ENCODE measurements at regions not wholly inside any gene's neighbourhood (a gene's known extent, or its start where the extent isn't known, plus 50 kb on each side); places are given as distances from the start of the nearest gene placed in this dataset.
A peak's percentile ranks its signal among the peaks of the same experiment; 100 is the strongest.

- Histone ChIP-seq H3K4me3 (ENCODE audit: low read depth, low read length) (no peak overlapping the region), H2AFZ (ENCODE audit: low read length, unreplicated experiment) (no peak overlapping the region), H3K79me2 (ENCODE audit: control insufficient read depth, insufficient read depth, low read length, unreplicated experiment) (no peaks in the 10 kb centered on the region), H3K27ac (ENCODE audit: low read depth, low read length) (no peak overlapping the region), H3K27me3 (ENCODE audit: insufficient read depth, low read length) (no peaks in the 10 kb centered on the region), H3K4me1 (ENCODE audit: control insufficient read depth, insufficient read depth, low read length, unreplicated experiment) (no peaks in the 10 kb centered on the region), H3K36me3 (ENCODE audit: insufficient read depth, low read length) (no peaks in the 10 kb centered on the region)
Measured at GRCh38 chr2:228630786-228631185, 449.3 kb upstream of the SPHKAP start.

- no peaks in the 10 kb centered on the region for H3K79me2 ChIP-seq (ENCODE audit: control insufficient read depth, insufficient read depth, low read length, unreplicated experiment)
- H3K4me1 ChIP-seq (ENCODE audit: control insufficient read depth, insufficient read depth, low read length, unreplicated experiment), result no peaks in the 10 kb centered on the region
- no peak overlapping the region for H2AFZ ChIP-seq (ENCODE audit: low read length, unreplicated experiment)
- no peak overlapping the region for H3K27ac ChIP-seq (ENCODE audit: low read depth, low read length)
- no peaks in the 10 kb centered on the region for H3K36me3 ChIP-seq (ENCODE audit: insufficient read depth, low read length)
- H3K27me3 ChIP-seq (ENCODE audit: insufficient read depth, low read length), result no peaks in the 10 kb centered on the region
- H3K4me3 ChIP-seq (ENCODE audit: low read depth, low read length), result no peak overlapping the region
Measured at GRCh38 chr2:228629251-228629650, 447.8 kb upstream of the SPHKAP start.

- no peak overlapping the region for H3K4me3 ChIP-seq (ENCODE audit: low read depth, low read length)
- H3K36me3 ChIP-seq (ENCODE audit: insufficient read depth, low read length), result no peaks in the 10 kb centered on the region
- H3K27me3 ChIP-seq (ENCODE audit: insufficient read depth, low read length), result no peaks in the 10 kb centered on the region
- no peaks in the 10 kb centered on the region for H3K4me1 ChIP-seq (ENCODE audit: control insufficient read depth, insufficient read depth, low read length, unreplicated experiment)
- no peak overlapping the region for H2AFZ ChIP-seq (ENCODE audit: low read length, unreplicated experiment)
- no peak overlapping the region for H3K27ac ChIP-seq (ENCODE audit: low read depth, low read length)
- no peaks in the 10 kb centered on the region for H3K79me2 ChIP-seq (ENCODE audit: control insufficient read depth, insufficient read depth, low read length, unreplicated experiment)
Measured at GRCh38 chr2:228628682-228629081, 447.2 kb upstream of the SPHKAP start.

GRCh38 chr2:228627510-228627909 lies 446.0 kb upstream of the SPHKAP start:
- H3K27ac ChIP-seq (ENCODE audit: low read depth, low read length), result no peak overlapping the region
- H3K36me3 ChIP-seq (ENCODE audit: insufficient read depth, low read length), result no peaks in the 10 kb centered on the region
- H3K27me3 ChIP-seq (ENCODE audit: insufficient read depth, low read length), result no peaks in the 10 kb centered on the region
- no peak overlapping the region for H3K4me3 ChIP-seq (ENCODE audit: low read depth, low read length)
- H3K79me2 ChIP-seq (ENCODE audit: control insufficient read depth, insufficient read depth, low read length, unreplicated experiment), result no peaks in the 10 kb centered on the region
- H2AFZ ChIP-seq (ENCODE audit: low read length, unreplicated experiment), result no peak overlapping the region
- H3K4me1 ChIP-seq (ENCODE audit: control insufficient read depth, insufficient read depth, low read length, unreplicated experiment), result no peaks in the 10 kb centered on the region

- H3K79me2 ChIP-seq (ENCODE audit: control insufficient read depth, insufficient read depth, low read length, unreplicated experiment), result no peaks in the 10 kb centered on the region
- no peak overlapping the region for H3K4me3 ChIP-seq (ENCODE audit: low read depth, low read length)
- no peaks in the 10 kb centered on the region for H3K27me3 ChIP-seq (ENCODE audit: insufficient read depth, low read length)
- H2AFZ ChIP-seq (ENCODE audit: low read length, unreplicated experiment), result no peak overlapping the region
- no peaks in the 10 kb centered on the region for H3K36me3 ChIP-seq (ENCODE audit: insufficient read depth, low read length)
- no peaks in the 10 kb centered on the region for H3K4me1 ChIP-seq (ENCODE audit: control insufficient read depth, insufficient read depth, low read length, unreplicated experiment)
- H3K27ac ChIP-seq (ENCODE audit: low read depth, low read length), result no peak overlapping the region
Measured at GRCh38 chr2:228625481-228625880, 444.0 kb upstream of the SPHKAP start.

GRCh38 chr2:228624733-228625132 lies 443.2 kb upstream of the SPHKAP start:
- no peak overlapping the region for H3K27ac ChIP-seq (ENCODE audit: low read depth, low read length)
- no peak overlapping the region for H3K4me3 ChIP-seq (ENCODE audit: low read depth, low read length)
- H3K4me1 ChIP-seq (ENCODE audit: control insufficient read depth, insufficient read depth, low read length, unreplicated experiment), result no peaks in the 10 kb centered on the region
- no peaks in the 10 kb centered on the region for H3K27me3 ChIP-seq (ENCODE audit: insufficient read depth, low read length)
- H3K36me3 ChIP-seq (ENCODE audit: insufficient read depth, low read length), result no peaks in the 10 kb centered on the region
- H2AFZ ChIP-seq (ENCODE audit: low read length, unreplicated experiment), result no peak overlapping the region
- no peaks in the 10 kb centered on the region for H3K79me2 ChIP-seq (ENCODE audit: control insufficient read depth, insufficient read depth, low read length, unreplicated experiment)

- H3K79me2 ChIP-seq (ENCODE audit: control insufficient read depth, insufficient read depth, low read length, unreplicated experiment), result no peaks in the 10 kb centered on the region
- H3K27ac ChIP-seq (ENCODE audit: low read depth, low read length), result no peak overlapping the region
- no peak overlapping the region for H2AFZ ChIP-seq (ENCODE audit: low read length, unreplicated experiment)
- H3K36me3 ChIP-seq (ENCODE audit: insufficient read depth, low read length), result no peaks in the 10 kb centered on the region
- H3K4me1 ChIP-seq (ENCODE audit: control insufficient read depth, insufficient read depth, low read length, unreplicated experiment), result peaks cover 11% of the 10 kb centered on the region
- no peak overlapping the region for H3K4me3 ChIP-seq (ENCODE audit: low read depth, low read length)
- H3K27me3 ChIP-seq (ENCODE audit: insufficient read depth, low read length), result no peaks in the 10 kb centered on the region
Measured at GRCh38 chr2:228615496-228615895, 434.0 kb upstream of the SPHKAP start.

GRCh38 chr2:228614741-228615140 lies 433.3 kb upstream of the SPHKAP start:
- no peak overlapping the region for H3K4me3 ChIP-seq (ENCODE audit: low read depth, low read length)
- H3K27ac ChIP-seq (ENCODE audit: low read depth, low read length), result no peak overlapping the region

GRCh38 chr2:228613133-228613850 lies 431.8 kb upstream of the SPHKAP start:
- H3K4me1 ChIP-seq (ENCODE audit: control insufficient read depth, insufficient read depth, low read length, unreplicated experiment), result peaks cover 11% of the 10 kb centered on the region
- H3K36me3 ChIP-seq (ENCODE audit: insufficient read depth, low read length), result no peaks in the 10 kb centered on the region
- peak overlapping the region; percentile 95 for H3K27ac ChIP-seq (ENCODE audit: low read depth, low read length)
- H3K4me3 ChIP-seq (ENCODE audit: low read depth, low read length), result peak overlapping the region; percentile 48; the same call in 1 of the 2 replicates
- H3K79me2 ChIP-seq (ENCODE audit: control insufficient read depth, insufficient read depth, low read length, unreplicated experiment), result no peaks in the 10 kb centered on the region
- H2AFZ ChIP-seq (ENCODE audit: low read length, unreplicated experiment), result peak overlapping the region; percentile 69
- H3K27me3 ChIP-seq (ENCODE audit: insufficient read depth, low read length), result no peaks in the 10 kb centered on the region

More at GRCh38 chr2:228614741-228615140, 433.3 kb upstream of the SPHKAP start:
- Histone ChIP-seq H3K27me3 (ENCODE audit: insufficient read depth, low read length) (no peaks in the 10 kb centered on the region), H3K4me1 (ENCODE audit: control insufficient read depth, insufficient read depth, low read length, unreplicated experiment) (peaks cover 11% of the 10 kb centered on the region), H3K79me2 (ENCODE audit: control insufficient read depth, insufficient read depth, low read length, unreplicated experiment) (no peaks in the 10 kb centered on the region), H3K36me3 (ENCODE audit: insufficient read depth, low read length) (no peaks in the 10 kb centered on the region), H2AFZ (ENCODE audit: low read length, unreplicated experiment) (no peak overlapping the region)

- peaks cover 11% of the 10 kb centered on the region for H3K4me1 ChIP-seq (ENCODE audit: control insufficient read depth, insufficient read depth, low read length, unreplicated experiment)
- no peaks in the 10 kb centered on the region for H3K36me3 ChIP-seq (ENCODE audit: insufficient read depth, low read length)
- no peak overlapping the region for H2AFZ ChIP-seq (ENCODE audit: low read length, unreplicated experiment)
- no peak overlapping the region for H3K4me3 ChIP-seq (ENCODE audit: low read depth, low read length)
- H3K27me3 ChIP-seq (ENCODE audit: insufficient read depth, low read length), result no peaks in the 10 kb centered on the region
- no peak overlapping the region for H3K27ac ChIP-seq (ENCODE audit: low read depth, low read length)
- no peaks in the 10 kb centered on the region for H3K79me2 ChIP-seq (ENCODE audit: control insufficient read depth, insufficient read depth, low read length, unreplicated experiment)
Measured at GRCh38 chr2:228611171-228611570, 429.7 kb upstream of the SPHKAP start.

- no peaks in the 10 kb centered on the region for H3K36me3 ChIP-seq (ENCODE audit: insufficient read depth, low read length)
- H3K79me2 ChIP-seq (ENCODE audit: control insufficient read depth, insufficient read depth, low read length, unreplicated experiment), result no peaks in the 10 kb centered on the region
- H2AFZ ChIP-seq (ENCODE audit: low read length, unreplicated experiment), result no peak overlapping the region
- no peak overlapping the region for H3K4me3 ChIP-seq (ENCODE audit: low read depth, low read length)
- no peak overlapping the region for H3K27ac ChIP-seq (ENCODE audit: low read depth, low read length)
- no peaks in the 10 kb centered on the region for H3K27me3 ChIP-seq (ENCODE audit: insufficient read depth, low read length)
- H3K4me1 ChIP-seq (ENCODE audit: control insufficient read depth, insufficient read depth, low read length, unreplicated experiment), result peaks cover 11% of the 10 kb centered on the region
Measured at GRCh38 chr2:228602288-228602687, 420.8 kb upstream of the SPHKAP start.

All from ACC112 (cell line).